Gastroesophageal sphincter (tissue), 4 donors: ENCODE measurements at regions not wholly inside any gene's neighbourhood (a gene's known extent, or its start where the extent isn't known, plus 50 kb on each side); places are given as distances from the start of the nearest gene placed in this dataset.

Experiments used
- ATAC-seq: fragments of 150-250 bp; one replicate; pipeline ENCODE4 v1.9.1; 2016; ENCODE audit warnings: mild to moderate bottlenecking, moderate library complexity
- H3K27ac ChIP-seq, 4 donors: fragments of 200-600 bp; sonication (generic) in 3 of 4; 1 replicate in 3 of 4; 2 replicates in 1 of 4; pipeline ENCODE4 v1.5.1; 2016 to 2019
- H3K27me3 ChIP-seq: fragments of 200-600 bp; sonication (generic); one replicate; pipeline ENCODE4 v1.5.1; 2019
- H3K36me3 ChIP-seq, 2 donors: fragments of 200-600 bp; sonication (generic); one replicate each; pipeline ENCODE4 v1.5.1; 2019; ENCODE audit warnings: control low read depth in 1 of 2
- H3K4me1 ChIP-seq, 3 donors: fragments of 200-600 bp; sonication (generic); 1 replicate in 2 of 3; 2 replicates in 1 of 3; pipeline ENCODE4 v1.5.1; 2016 to 2019; ENCODE audit warnings: control low read depth in 2 of 3
- H3K4me3 ChIP-seq, 2 donors: fragments of 200-600 bp; sonication (generic); one replicate each; pipeline ENCODE4 v1.5.1; 2019; ENCODE audit warnings: mild to moderate bottlenecking in 1 of 2, moderate library complexity in 1 of 2
- H3K9me3 ChIP-seq, 3 donors: fragments of 200-600 bp; sonication (generic); one replicate each; pipeline ENCODE4 v1.5.1; 2017 to 2019; ENCODE audit warnings: control low read depth in 2 of 3
- CTCF ChIP-seq, 4 experiments: fragments of 200-600 bp in 2 of 4; fragments of 450-650 bp in 2 of 4; sonication (generic) in 1 of 4; IDR thresholded peaks; one replicate each; pipeline ENCODE4 v1.5.1; 2017 to 2019; ENCODE audit warnings: antibody characterized with exemption in 4 of 4, mild to moderate bottlenecking in 2 of 4, moderate library complexity in 2 of 4
- EP300 ChIP-seq: sonication (generic); formaldehyde crosslinking; IDR thresholded peaks from one replicate; pipeline ENCODE4 v1.6.1; 2017; ENCODE audit warnings: antibody characterized with exemption, mild to moderate bottlenecking
- POLR2A ChIP-seq, 2 donors: fragments of 450-650 bp; IDR thresholded peaks; one replicate each; pipeline ENCODE4 v1.6.1; 2017; ENCODE audit warnings: antibody characterized with exemption in 2 of 2, mild to moderate bottlenecking in 2 of 2, moderate library complexity in 1 of 2
- POLR2AphosphoS5 ChIP-seq: sonication (generic); formaldehyde crosslinking; IDR thresholded peaks from one replicate; pipeline ENCODE4 v1.6.1; 2017; ENCODE audit warnings: antibody characterized with exemption
- WGBS, 2 donors: methylation state at CpG; one replicate each; pipeline ENCODE4 v1.1.5; 2018; ENCODE audit warnings: low coverage in 1 of 2; 5-methylcytosine and 5-hydroxymethylcytosine counted together

GRCh38 chr4:123876143-123876542 is 479.5 kb downstream of the SPRY1 start:
- ATAC-seq, result no peak
- TF ChIP-seq POLR2A (IDR thresholded peaks at IDR 0.05) (no peak), EP300 (no peak), CTCF (IDR thresholded peaks at IDR 0.05) (no peak), POLR2AphosphoS5 (no peak)
- Histone ChIP-seq H3K4me3 (no peak overlapping the region), H3K9me3 (no peaks in the 10 kb centered on the region), H3K36me3 (no peaks in the 10 kb centered on the region), H3K27me3 (no peaks in the 10 kb centered on the region), H3K4me1 (no peaks in the 10 kb centered on the region), H3K27ac (peak overlapping the region in 3 of 4 donors; percentile 7 to 38 (median 8))
- WGBS, 2 donors, result 50 to 64% methylated on average over 1 to 4 of the region's 4 CpGs

GRCh38 chr4:123876671-123877101 is 480.1 kb downstream of the SPRY1 start:
- peak; percentile 23 for TF ChIP-seq POLR2AphosphoS5
- no peak for TF ChIP-seq POLR2A (IDR thresholded peaks at IDR 0.05)
- Histone ChIP-seq H3K27ac (peak overlapping the region in 3 of 4 donors; percentile 7 to 38 (median 8)), H3K27me3 (no peaks in the 10 kb centered on the region), H3K36me3 (no peaks in the 10 kb centered on the region), H3K4me3 (no peak overlapping the region), H3K4me1 (no peaks in the 10 kb centered on the region), H3K9me3 (no peaks in the 10 kb centered on the region)
- WGBS, 2 donors, result 31 to 48% methylated on average over 2 of the region's 2 CpGs
- no peak for ATAC-seq

GRCh38 chr4:123877551-123877950 is 481.0 kb downstream of the SPRY1 start:
- no peak overlapping the region for H3K4me3 ChIP-seq
- TF ChIP-seq POLR2A (IDR thresholded peaks at IDR 0.05) (no peak), CTCF (IDR thresholded peaks at IDR 0.05) (no peak), POLR2AphosphoS5 (no peak), EP300 (no peak)
- no peaks in the 10 kb centered on the region for H3K36me3 ChIP-seq
- no peak for ATAC-seq
- no peaks in the 10 kb centered on the region for H3K9me3 ChIP-seq
- WGBS, 2 donors, result 25 to 61% methylated on average over 3 of the region's 3 CpGs
- H3K4me1 ChIP-seq, result no peaks in the 10 kb centered on the region
- H3K27me3 ChIP-seq, result no peaks in the 10 kb centered on the region
- H3K27ac ChIP-seq, result no peak overlapping the region

- no peaks in the 10 kb centered on the region for H3K27me3 ChIP-seq
- TF ChIP-seq EP300 (no peak), POLR2AphosphoS5 (no peak), POLR2A (IDR thresholded peaks at IDR 0.05) (no peak), CTCF (IDR thresholded peaks at IDR 0.05) (no peak)
- H3K27ac ChIP-seq, result no peak overlapping the region
- no peaks in the 10 kb centered on the region for H3K4me1 ChIP-seq
- ATAC-seq, result no peak
- H3K9me3 ChIP-seq, result no peaks in the 10 kb centered on the region
- no peak overlapping the region for H3K4me3 ChIP-seq
- no peaks in the 10 kb centered on the region for H3K36me3 ChIP-seq
- WGBS, 2 donors, result 93 to 100% methylated on average over 6 to 8 of the region's 8 CpGs
Measured at GRCh38 chr4:123878976-123879375, 482.4 kb downstream of the SPRY1 start.

- Histone ChIP-seq H3K27me3 (no peaks in the 10 kb centered on the region), H3K27ac (no peak overlapping the region), H3K4me1 (no peaks in the 10 kb centered on the region), H3K36me3 (no peaks in the 10 kb centered on the region), H3K9me3 (no peaks in the 10 kb centered on the region), H3K4me3 (no peak overlapping the region)
- no peak for TF ChIP-seq POLR2A (IDR thresholded peaks at IDR 0.05)
- TF ChIP-seq EP300, result no peak
- no peak for TF ChIP-seq POLR2AphosphoS5
- no peak for TF ChIP-seq CTCF (IDR thresholded peaks at IDR 0.05)
- WGBS, 2 donors, result 46 to 75% methylated on average over 2 to 3 of the region's 3 CpGs
- ATAC-seq, result no peak
Measured at GRCh38 chr4:123880631-123881030, 484.0 kb downstream of the SPRY1 start.
